ENCODE measurements at regions not wholly inside any gene's neighbourhood (a gene's known extent, or its start where the extent isn't known, plus 50 kb on each side); places are given as distances from the start of the nearest gene placed in this dataset.

DNA sequence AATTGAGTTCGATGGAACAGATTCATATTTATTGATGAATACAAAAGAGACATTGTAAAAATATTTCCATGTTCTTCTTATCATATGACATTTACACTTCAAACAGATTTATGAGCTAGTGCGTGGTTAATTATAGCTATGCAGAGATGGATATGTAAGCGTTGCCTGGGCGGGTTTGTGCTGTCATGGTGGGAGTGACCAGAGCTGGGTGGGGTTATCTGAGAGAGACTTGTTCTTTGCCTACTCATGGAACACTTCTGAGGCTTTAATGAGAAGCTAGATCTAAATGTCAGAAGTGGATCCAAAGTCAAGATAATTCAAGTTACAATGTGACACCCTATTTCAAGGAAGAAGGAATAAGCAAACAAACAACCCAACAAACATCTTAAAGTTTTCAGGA, 162.3 kb upstream of the ZEB2 start:
- no peak for TF ChIP-seq CTCF (conservative IDR thresholded peaks at IDR 0.05 in 1 of 2, IDR thresholded peaks at IDR 0.05 in 1 of 2; ENCODE audit: low read depth in 1 of 2, low read length in 2 of 2)
- no peak for TF ChIP-seq EZH2 (IDR thresholded peaks at IDR 0.05; ENCODE audit: low read length, missing control alignments)

Data from fibroblast of lung (primary cell).